Lung (tissue), 11 donors: ENCODE measurements at regions not wholly inside any gene's neighbourhood (a gene's known extent, or its start where the extent isn't known, plus 50 kb on each side); places are given as distances from the start of the nearest gene placed in this dataset.

ENCODE experiments used
- ATAC-seq: fragments of 200-7000 bp; cut with Tn5 transposase; one replicate; pipeline ENCODE4 v1.9.1; 2020; ENCODE audit warnings: moderate number of reproducible peaks; ENCODE audit not compliant: insufficient read depth, low FRiP score
- DNase-seq, 3 donors: peaks; one replicate each; pipeline ENCODE4 v3.0.0-alpha.2; 2013 to 2017
- H3K27ac ChIP-seq, 2 donors: one replicate each; pipeline ENCODE4 v1.5.1; 2013; ENCODE audit warnings: mild to moderate bottlenecking in 2 of 2, moderate library complexity in 2 of 2, control low read depth in 1 of 2, inconsistent platforms in 1 of 2, low read depth in 1 of 2, low read length in 1 of 2
- H3K27me3 ChIP-seq, 3 donors: one replicate each; pipeline ENCODE4 v1.5.1; 2013; ENCODE audit warnings: low read length in 2 of 3; ENCODE audit not compliant: control insufficient read depth in 3 of 3, insufficient read depth in 3 of 3
- H3K36me3 ChIP-seq, 4 donors: one replicate each; pipeline ENCODE4 v1.5.1; 2013; ENCODE audit warnings: low read length in 4 of 4, mild to moderate bottlenecking in 1 of 4, moderate library complexity in 1 of 4; ENCODE audit not compliant: control insufficient read depth in 4 of 4, insufficient read depth in 4 of 4
- H3K4me1 ChIP-seq, 5 donors: one replicate each; pipeline ENCODE4 v1.5.1; 2013; ENCODE audit warnings: low read length in 5 of 5, mild to moderate bottlenecking in 2 of 5, moderate library complexity in 1 of 5; ENCODE audit not compliant: control insufficient read depth in 5 of 5, insufficient read depth in 5 of 5
- H3K4me3 ChIP-seq: one replicate; pipeline ENCODE4 v1.5.1; 2013; ENCODE audit warnings: mild to moderate bottlenecking, control low read depth, moderate library complexity
- H3K9ac ChIP-seq, 2 donors: one replicate each; pipeline ENCODE4 v1.5.1; 2013; ENCODE audit warnings: low read length in 2 of 2, control low read depth in 1 of 2; ENCODE audit not compliant: insufficient read depth in 1 of 2
- H3K9me3 ChIP-seq, 4 donors: one replicate each; pipeline ENCODE4 v1.5.1; 2013; ENCODE audit warnings: low read length in 3 of 4, mild to moderate bottlenecking in 1 of 4, moderate library complexity in 1 of 4; ENCODE audit not compliant: control insufficient read depth in 4 of 4, insufficient read depth in 3 of 4
- CTCF ChIP-seq: IDR thresholded peaks from 2 replicates; pipeline ENCODE4 v1.5.1; 2012; ENCODE audit warnings: mild to moderate bottlenecking; ENCODE audit errors: control extremely low read depth, extremely low read depth
- WGBS, 2 donors: extraction: QIAGEN DNeasy Blood & Tissue Kit; methylation state at CpG; one replicate each; pipeline ENCODE4 v1.1.7; 2013; 5-methylcytosine and 5-hydroxymethylcytosine counted together
- donor health status: control.
- donor health status: control.
- donor health status: Bipolar disorder and iron deficiency.
- donor health status: healthy.
- donor health status: DM: yes; HTN: yes; CAD: no.

GRCh38 chr22:49629586-49630447 is 197.9 kb downstream of the BRD1 start:
- 80 to 87% methylated on average over 16 of the region's 16 CpGs for WGBS, 2 donors
- H3K4me1 ChIP-seq, result peaks cover 0 to 13% (median 0%) of the 10 kb centered on the region in 5 donors
- no peak for TF ChIP-seq CTCF

GRCh38 chr22:49629261-49629570 is 198.5 kb downstream of the BRD1 start:
- H3K9ac ChIP-seq, result no peak overlapping the region
- no peak for ATAC-seq
- H3K4me1 ChIP-seq, result peaks cover 0 to 13% (median 0%) of the 10 kb centered on the region in 5 donors
- H3K9me3 ChIP-seq, result no peaks in the 10 kb centered on the region
- H3K4me3 ChIP-seq, result no peak overlapping the region
- H3K27ac ChIP-seq, result no peak overlapping the region
- no peaks in the 10 kb centered on the region for H3K27me3 ChIP-seq
- no peak for TF ChIP-seq CTCF
- no peaks in the 10 kb centered on the region for H3K36me3 ChIP-seq
- 87 to 94% methylated on average over 8 of the region's 8 CpGs for WGBS, 2 donors
- DNase-seq, result no peak

More at GRCh38 chr22:49629586-49630447, 197.9 kb downstream of the BRD1 start:
- no peak for ATAC-seq
- peak in 1 of 3 donors; percentile 12 for DNase-seq
- Histone ChIP-seq H3K9ac (no peak overlapping the region), H3K27me3 (no peaks in the 10 kb centered on the region), H3K36me3 (no peaks in the 10 kb centered on the region), H3K9me3 (no peaks in the 10 kb centered on the region), H3K4me3 (no peak overlapping the region), H3K27ac (no peak overlapping the region)

- Histone ChIP-seq H3K27ac (no peak overlapping the region), H3K9me3 (no peaks in the 10 kb centered on the region), H3K4me1 (peaks cover 0 to 13% (median 0%) of the 10 kb centered on the region in 5 donors), H3K4me3 (no peak overlapping the region), H3K27me3 (no peaks in the 10 kb centered on the region), H3K36me3 (no peaks in the 10 kb centered on the region), H3K9ac (no peak overlapping the region)
- ATAC-seq (no peak), DNase-seq (peak in 2 of 3 donors; percentile 9 to 26)
- TF ChIP-seq CTCF, result no peak
- WGBS, 2 donors, result 65 to 78% methylated on average over 27 of the region's 27 CpGs
Measured at GRCh38 chr22:49628391-49629260, 199.0 kb downstream of the BRD1 start.
